Activated CD8-positive, alpha-beta memory T cell treated with anti-CD3 and anti-CD28 coated beads for 48 hours (primary cell): ENCODE measurements at regions not wholly inside any gene's neighbourhood (a gene's known extent, or its start where the extent isn't known, plus 50 kb on each side); places are given as distances from the start of the nearest gene placed in this dataset.

ENCODE experiments used
- DNase-seq, 3 experiments: peaks; one replicate each; pipeline ENCODE4 v3.0.0-alpha.2; 2020; ENCODE audit warnings: low read depth in 2 of 3, low spot score in 2 of 3

GRCh38 chr2:39513641-39514094 lies 76.6 kb upstream of the MAP4K3 start:
- peak in 2 of 3 experiments; percentile 30 to 36 for DNase-seq

- no peak for DNase-seq
Measured at GRCh38 chr2:39514825-39515224, 77.7 kb upstream of the MAP4K3 start.

DNA sequence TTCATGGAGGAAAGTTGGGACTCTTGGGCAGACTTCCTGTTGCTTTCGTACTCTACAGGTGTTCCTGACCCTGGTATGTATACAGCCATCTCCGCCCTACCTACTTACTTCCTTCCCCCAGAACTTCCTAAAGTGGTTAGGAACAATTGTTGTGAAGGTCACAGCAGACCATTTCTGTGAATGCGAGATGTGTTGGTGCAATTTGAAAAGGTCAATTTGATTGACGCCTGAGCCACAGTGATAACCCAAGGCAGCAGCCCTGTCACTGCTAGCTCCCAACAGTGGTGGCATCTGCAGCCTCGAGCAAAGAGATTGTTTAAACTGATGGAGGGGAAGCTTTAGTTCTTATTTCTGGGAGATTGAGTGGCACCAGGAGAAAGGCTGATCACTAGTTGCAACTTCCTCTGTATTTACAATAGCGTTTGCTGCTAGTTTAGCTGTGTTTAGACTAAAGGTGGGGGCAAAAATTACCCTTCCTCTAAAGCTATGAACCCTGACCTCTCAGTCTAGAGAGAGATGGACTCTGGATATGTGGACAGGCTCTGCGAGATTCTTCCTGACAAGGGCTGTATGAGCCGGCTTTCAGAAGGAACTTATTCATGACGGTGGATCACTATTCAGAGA lies 78.3 kb upstream of the MAP4K3 start:
- DNase-seq = no peak

- DNase-seq = no peak
Measured at GRCh38 chr2:39515897-39516346, 78.8 kb upstream of the MAP4K3 start.

DNA sequence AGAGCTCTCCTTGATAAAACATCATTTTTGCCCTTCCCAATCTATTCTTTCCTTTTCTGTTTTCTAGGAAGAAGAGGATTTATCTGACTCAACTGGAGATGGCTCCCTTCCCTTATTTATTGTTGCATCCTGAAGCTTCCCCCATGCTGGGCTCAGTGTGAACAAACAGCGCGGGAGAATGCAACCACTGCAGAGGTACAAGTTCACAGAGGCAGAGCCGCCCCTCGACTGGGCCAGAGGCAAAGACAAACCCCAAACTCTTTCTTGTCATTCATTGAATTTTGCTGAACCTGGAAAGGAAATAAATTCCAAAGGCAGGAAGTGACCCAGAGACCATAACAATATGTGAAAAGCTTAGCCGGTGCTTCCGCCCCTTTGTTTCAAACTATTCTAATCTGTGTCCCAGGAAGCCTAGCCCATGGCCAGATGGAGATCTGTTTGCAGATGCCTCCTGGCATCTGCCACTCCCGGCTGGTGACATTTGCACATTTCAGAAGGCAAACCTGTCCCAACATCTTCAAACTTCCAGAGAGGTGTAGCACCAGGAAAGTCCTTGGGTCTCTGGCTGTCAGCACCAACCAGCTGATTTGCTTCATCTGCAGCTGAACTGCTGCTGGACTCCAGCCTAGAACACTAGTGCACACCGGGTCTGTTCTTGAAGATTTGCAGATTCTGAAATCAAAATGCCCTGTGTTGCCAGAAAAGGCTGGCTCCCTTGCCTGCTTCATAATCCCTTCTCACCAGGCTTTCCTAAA lies 79.4 kb upstream of the MAP4K3 start:
- DNase-seq = no peak

GRCh38 chr2:39517102-39517436 lies 80.0 kb upstream of the MAP4K3 start:
- DNase-seq = no peak

- no peak for DNase-seq
Measured at GRCh38 chr2:39517622-39518021, 80.5 kb upstream of the MAP4K3 start.

GRCh38 chr2:39519886-39520285 lies 82.8 kb upstream of the MAP4K3 start:
- DNase-seq = no peak

DNA sequence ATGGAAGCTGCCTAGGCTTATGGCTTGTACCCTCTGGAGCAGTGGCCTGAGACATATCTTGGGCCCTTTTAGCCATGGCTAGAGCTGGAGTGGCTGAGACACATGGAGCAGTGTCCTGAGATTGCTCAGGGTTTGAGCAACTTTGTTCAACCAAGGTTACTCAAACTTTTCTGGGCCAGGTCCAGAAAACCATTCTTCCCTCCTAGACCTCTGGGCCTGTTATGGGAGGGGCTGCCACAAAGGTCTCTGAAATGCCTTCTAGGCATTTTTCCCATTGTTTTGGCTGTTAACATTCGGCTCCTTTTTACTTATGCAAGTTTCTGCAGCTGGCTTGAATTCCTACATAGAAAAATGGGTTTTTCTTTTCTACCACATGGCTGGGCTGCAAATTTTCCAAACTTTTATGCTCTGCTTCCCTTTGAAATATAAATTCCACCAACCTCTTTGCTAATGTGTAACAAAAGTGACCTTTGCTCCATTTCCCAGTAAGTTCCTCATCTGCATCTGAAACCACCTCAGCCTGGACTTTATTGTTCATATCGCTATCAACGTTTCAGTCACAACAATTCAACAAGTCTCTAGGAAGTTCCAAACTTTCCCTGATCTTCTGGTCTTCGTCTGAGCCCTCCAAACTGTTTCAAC lies 84.9 kb upstream of the MAP4K3 start:
- no peak for DNase-seq

GRCh38 chr2:39522518-39522877 lies 85.4 kb upstream of the MAP4K3 start:
- DNase-seq = no peak

DNA sequence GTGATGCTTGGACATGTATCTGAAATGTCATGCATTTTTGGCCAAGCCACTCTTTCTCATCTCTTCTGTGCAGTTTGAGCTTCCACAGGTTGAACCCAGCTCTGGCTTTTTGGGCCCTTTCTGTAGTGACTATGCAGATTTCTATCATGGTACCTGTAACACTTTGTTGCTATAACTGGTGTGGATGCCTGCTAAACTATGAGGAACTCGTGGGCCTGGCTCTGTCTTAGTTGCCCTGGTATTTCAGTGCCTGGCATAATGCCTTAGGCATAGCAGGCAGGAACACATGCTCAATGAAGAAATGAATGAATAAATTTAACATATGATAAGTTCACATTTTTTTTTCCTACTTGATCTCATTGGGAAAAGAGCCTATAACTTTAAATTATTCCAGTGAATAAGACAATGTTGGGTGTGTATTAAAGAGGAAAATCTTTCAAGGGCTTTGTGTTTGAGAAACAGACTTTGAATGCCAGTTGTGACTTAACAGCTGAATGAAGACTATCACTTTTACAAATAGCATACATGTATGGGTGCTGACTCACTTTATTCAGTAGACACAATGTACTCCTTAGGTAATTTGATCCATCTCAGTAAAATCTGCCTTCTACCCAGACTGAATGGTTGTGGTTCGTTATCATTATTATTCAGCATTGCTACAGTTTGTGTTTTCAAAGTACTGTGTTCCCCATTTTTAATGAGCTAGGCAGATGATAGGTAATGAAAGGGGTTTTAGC lies 86.4 kb upstream of the MAP4K3 start:
- no peak for DNase-seq

DNA sequence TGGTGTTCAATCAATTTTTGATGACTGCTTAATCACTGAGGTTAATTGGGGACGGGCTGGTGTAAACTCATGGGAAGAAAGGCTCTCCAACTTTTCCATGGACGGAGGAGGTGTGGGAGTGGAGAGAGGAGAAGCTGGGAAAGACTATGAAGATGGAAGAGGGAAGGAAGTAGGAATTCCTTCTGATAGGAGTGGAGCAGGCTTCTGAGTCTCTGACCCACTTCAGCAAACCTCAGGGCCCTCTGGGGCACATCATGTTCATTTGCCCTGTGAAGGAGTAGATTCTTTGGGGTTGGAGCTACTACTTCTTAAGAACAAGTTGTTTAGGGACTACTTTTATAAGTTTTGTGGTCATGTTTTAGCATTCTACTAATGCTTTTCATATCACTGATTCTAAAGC lies 87.0 kb upstream of the MAP4K3 start:
- no peak for DNase-seq

- no peak for DNase-seq
Measured at GRCh38 chr2:39524756-39525635, 87.9 kb upstream of the MAP4K3 start.

DNA sequence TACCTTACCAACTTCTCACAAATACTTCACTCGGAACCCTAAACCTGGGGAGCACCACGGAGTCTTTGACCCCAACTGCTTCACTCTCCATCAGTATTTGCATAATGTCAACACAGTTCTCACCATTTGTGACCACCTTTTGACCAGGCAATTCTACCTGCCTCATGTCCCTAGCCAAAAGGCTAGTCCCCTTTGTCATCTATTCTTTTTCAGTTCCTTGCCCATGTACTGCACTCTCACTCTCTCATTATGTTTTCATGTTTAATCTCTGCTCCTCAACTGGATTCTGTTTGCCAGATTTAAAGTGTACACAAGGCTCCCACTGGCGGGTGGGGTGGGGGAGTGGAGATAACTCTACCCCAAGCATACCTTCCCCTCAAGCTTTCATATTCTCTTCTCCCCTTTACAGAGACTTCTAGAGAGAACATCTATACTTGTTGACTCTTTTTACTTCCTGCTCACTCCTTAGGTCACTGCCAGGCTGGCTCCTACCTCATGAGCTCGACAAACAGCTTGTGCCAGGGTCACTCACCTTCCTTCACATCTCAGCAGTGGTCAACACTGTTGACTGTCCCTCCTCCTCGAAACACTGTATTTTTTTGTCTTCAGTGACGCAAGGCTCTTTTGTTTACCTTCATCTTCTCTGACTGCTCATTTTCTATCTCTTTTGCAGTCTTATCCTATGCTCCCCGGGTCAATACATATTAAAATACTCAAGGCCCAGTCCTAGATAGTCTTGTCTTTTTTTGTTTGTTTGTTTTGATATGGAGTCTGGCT lies 88.7 kb upstream of the MAP4K3 start:
- DNase-seq = no peak

GRCh38 chr2:39528701-39529100 lies 91.6 kb upstream of the MAP4K3 start:
- no peak for DNase-seq

DNA sequence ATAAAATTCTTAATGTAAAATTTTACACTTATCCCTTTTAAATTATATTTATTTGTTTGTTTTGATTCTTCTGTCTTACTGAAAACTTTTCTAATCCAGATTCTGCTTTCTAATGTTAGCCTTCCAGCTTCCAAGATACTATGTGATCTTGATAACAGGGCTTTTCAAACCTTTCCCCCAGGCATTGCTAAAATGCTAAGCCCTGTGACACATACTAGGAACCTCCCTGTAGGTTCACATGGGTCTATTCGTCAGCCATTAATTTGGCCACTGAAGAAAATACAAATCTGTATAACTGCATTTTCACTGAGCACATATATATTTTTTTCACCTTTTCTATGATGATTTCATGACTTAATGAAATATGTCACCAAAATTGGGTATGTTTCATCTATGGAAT lies 92.8 kb upstream of the MAP4K3 start:
- no peak for DNase-seq

DNA sequence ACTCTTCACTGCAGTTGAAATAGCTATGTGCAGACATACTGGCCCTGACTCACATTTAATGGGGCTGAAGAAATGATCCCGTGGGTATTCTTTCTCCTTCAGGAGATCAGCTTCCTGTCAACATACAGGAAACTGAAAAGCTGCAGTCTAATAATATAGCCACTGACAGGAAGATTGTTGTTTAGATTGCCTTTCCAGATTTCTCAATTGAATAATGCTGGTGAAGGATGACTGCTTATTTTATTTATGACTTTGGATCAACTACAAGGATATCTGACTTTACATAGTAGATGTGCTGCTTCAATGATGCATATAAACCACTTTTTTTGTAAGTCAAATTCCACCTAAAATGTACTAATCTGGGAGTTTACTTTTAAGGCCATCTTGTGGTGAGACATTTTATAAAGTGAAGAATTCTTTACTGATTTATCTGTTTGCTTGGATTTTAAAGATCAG lies 93.4 kb upstream of the MAP4K3 start:
- no peak for DNase-seq

DNA sequence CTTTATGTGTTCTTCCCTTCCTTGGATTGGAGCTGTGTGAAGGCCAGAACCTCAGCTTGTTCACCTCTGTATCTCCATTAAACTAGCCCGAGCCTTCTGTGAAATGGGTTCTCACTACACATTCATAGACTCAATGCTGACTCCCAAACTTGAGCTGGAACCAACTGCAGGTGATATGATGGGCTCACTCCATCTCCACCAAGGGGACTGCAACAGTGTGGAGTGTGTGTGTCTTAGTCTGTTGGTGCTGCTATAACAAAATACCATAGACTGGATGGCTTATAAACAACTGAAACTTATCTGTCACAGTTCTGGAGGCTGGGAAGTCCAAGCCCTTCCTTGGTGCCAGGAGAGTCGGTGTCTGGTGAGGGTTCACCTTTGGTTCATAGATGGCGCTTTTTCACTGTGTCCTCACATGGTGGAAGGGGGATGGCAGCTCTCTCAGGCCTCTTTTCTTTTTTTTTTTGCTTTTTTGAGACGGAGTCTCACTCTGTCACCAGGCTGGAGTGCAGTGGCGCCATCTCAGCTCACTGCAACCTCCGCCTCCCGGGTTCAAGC lies 94.2 kb upstream of the MAP4K3 start:
- no peak for DNase-seq

GRCh38 chr2:39532933-39533332 lies 95.8 kb upstream of the MAP4K3 start:
- DNase-seq = no peak
